Panc1 (cell line): ENCODE measurements at regions not wholly inside any gene's neighbourhood (a gene's known extent, or its start where the extent isn't known, plus 50 kb on each side); places are given as distances from the start of the nearest gene placed in this dataset.

Experiments
- ATAC-seq: fragments of 200-7000 bp; cut with Tn5 transposase; 2 replicates; pipeline ENCODE4 v1.9.1; 2020; ENCODE audit warnings: mild to moderate bottlenecking, moderate library complexity
- BruUV-seq: library from RNA; stranded (reverse); fragments of 400-500 nt; replicated peaks from 2 replicates; lab custom pipeline; 2021; lab: Mats Ljungman, UMichigan
- CTCF ChIA-PET: fragments of 300-600 bp; sonication (Branson Sonifier 250); formaldehyde crosslinking; loops from one replicate; lab custom pipeline; 2022; ENCODE audit warnings: antibody characterized with exemption; lab: Charles Lee
- POLR2A ChIA-PET: fragments of 300-600 bp; sonication (Branson Sonifier 250); formaldehyde crosslinking; loops from one replicate; lab custom pipeline; 2022; ENCODE audit warnings: antibody characterized with exemption; lab: Charles Lee
- DNase-seq: peaks from one replicate; pipeline ENCODE4 v3.0.0-alpha.2; 2010; ENCODE audit warnings: low read depth, low spot score
- H3K27ac ChIP-seq: 2 replicates; pipeline ENCODE4 v1.5.1; 2011; ENCODE audit warnings: mild to moderate bottlenecking, low read length, inconsistent platforms
- H3K27me3 ChIP-seq: fragments of 200-500 bp; sonication (Bioruptor generic); 2 replicates; pipeline ENCODE4 v1.6.0; 2014; ENCODE audit warnings: low read length, inconsistent platforms; ENCODE audit not compliant: control insufficient read depth, insufficient read depth
- H3K36me3 ChIP-seq: fragments of 200-500 bp; sonication (Bioruptor generic); 2 replicates; pipeline ENCODE4 v1.5.1; 2014; ENCODE audit warnings: inconsistent platforms, mild to moderate bottlenecking, low read length, moderate library complexity; ENCODE audit not compliant: control insufficient read depth, insufficient read depth
- H3K4me1 ChIP-seq: 2 replicates; pipeline ENCODE4 v1.5.1; 2011; ENCODE audit warnings: inconsistent platforms, mild to moderate bottlenecking, low read length, moderate library complexity; ENCODE audit not compliant: control insufficient read depth, insufficient read depth
- H3K4me3 ChIP-seq, 2 experiments: 2 replicates each; pipeline ENCODE4 v1.5.1; 2011 to 2012; ENCODE audit warnings: low read depth in 2 of 2, low read length in 2 of 2, mild to moderate bottlenecking in 2 of 2, inconsistent platforms in 1 of 2, moderate library complexity in 1 of 2
- H3K9me3 ChIP-seq: fragments of 200-500 bp; sonication (Bioruptor generic); 2 replicates; pipeline ENCODE4 v1.5.1; 2014; ENCODE audit warnings: low read depth, mild to moderate bottlenecking, inconsistent platforms, low read length, moderate library complexity; ENCODE audit not compliant: control insufficient read depth, insufficient read depth
- CTCF ChIP-seq: fragments of 450-650 bp; IDR thresholded peaks from 2 replicates; pipeline ENCODE4 v1.5.1; 2017; ENCODE audit warnings: mild to moderate bottlenecking
- POLR2AphosphoS5 ChIP-seq: IDR thresholded peaks from 2 replicates; pipeline ENCODE4 v1.6.1; 2012; ENCODE audit warnings: mild to moderate bottlenecking, low read depth, low read length, moderate library complexity
- SIN3A ChIP-seq: IDR thresholded peaks from 2 replicates; pipeline ENCODE4 v1.6.1; 2012; ENCODE audit warnings: low read depth, mild to moderate bottlenecking, low read length, moderate library complexity, borderline replicate concordance; ENCODE audit not compliant: insufficient read depth
- TCF7L2 ChIP-seq: IDR thresholded peaks from 2 replicates; pipeline ENCODE4 v1.6.1; 2011; ENCODE audit warnings: mild to moderate bottlenecking, low read depth, low read length, inconsistent platforms
- in situ Hi-C: cut with HindIII; loops from 2 replicates; pipeline ENCODE4 v1.10.0; 2016; ENCODE audit warnings: low sequenced_read_pairs, low pct_unique_long_range_greater_than_20kb
- intact Hi-C: fragments of 100-400 bp; cut with micrococcal nuclease; formaldehyde crosslinking; loops from one replicate; pipeline ENCODE4 v1.10.0; 2022; ENCODE audit not compliant: unreplicated experiment
- TF ChIP-seq, protein P1 (sequence below), 2 experiments: IDR thresholded peaks; 2 replicates each; pipeline ENCODE4 v1.6.1; 2011 to 2012; ENCODE audit warnings: low read depth in 2 of 2, control low read depth in 1 of 2, low read length in 1 of 2, mild to moderate bottlenecking in 1 of 2, moderate library complexity in 1 of 2; ENCODE audit not compliant: insufficient read depth in 1 of 2

DNA sequence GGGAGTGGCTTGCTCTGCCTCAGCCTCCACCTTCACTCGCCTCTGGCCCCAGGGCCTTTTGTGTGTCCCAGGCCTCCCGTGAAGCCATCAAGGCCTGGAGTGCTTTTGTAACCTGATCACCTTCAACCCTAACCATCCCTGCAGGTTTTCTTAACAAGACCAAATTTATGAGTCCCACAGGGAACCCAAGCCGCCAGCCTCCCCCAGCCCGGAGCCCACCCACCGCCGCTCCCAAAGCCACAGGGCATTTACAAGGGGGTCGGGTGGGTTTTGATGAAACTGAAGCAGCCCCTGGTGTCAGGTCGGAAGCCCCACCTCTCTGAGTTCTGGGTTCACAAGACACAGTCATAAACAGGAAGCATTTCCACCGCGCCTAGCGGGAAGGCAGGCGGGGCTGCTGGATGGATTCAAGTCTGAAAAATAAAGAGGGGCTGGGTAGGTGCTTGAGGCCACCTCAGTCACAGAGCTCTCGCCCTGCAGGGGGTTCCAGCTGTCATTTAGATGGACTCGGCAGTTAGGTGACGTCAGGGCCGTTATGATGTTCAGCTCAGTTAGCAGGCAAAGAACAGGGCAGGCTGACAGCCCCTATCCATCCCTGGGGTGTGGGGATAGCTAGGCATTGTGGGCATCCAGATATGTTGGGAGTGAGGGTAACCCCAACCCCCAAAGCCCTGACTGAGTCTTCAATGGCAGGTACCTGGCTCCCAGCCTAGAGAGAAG lies 128.5 kb downstream of the BCOR start:
- Histone ChIP-seq H3K36me3 (no peaks in the 10 kb centered on the region), H3K9me3 (no peaks in the 10 kb centered on the region), H3K27ac (no peak overlapping the region), H3K27me3 (no peaks in the 10 kb centered on the region), H3K4me3 (no peak overlapping the region), H3K4me1 (no peaks in the 10 kb centered on the region)
- intact Hi-C loops: no loop called here
- DNase-seq (no peak), ATAC-seq (no peak)
- BruUV-seq: no TSS peak
- POLR2A ChIA-PET: no interaction called here
- TF ChIP-seq TCF7L2: no peak
- TF ChIP-seq CTCF: no peak
- TF ChIP-seq POLR2AphosphoS5: no peak
- TF ChIP-seq, protein P1, sequence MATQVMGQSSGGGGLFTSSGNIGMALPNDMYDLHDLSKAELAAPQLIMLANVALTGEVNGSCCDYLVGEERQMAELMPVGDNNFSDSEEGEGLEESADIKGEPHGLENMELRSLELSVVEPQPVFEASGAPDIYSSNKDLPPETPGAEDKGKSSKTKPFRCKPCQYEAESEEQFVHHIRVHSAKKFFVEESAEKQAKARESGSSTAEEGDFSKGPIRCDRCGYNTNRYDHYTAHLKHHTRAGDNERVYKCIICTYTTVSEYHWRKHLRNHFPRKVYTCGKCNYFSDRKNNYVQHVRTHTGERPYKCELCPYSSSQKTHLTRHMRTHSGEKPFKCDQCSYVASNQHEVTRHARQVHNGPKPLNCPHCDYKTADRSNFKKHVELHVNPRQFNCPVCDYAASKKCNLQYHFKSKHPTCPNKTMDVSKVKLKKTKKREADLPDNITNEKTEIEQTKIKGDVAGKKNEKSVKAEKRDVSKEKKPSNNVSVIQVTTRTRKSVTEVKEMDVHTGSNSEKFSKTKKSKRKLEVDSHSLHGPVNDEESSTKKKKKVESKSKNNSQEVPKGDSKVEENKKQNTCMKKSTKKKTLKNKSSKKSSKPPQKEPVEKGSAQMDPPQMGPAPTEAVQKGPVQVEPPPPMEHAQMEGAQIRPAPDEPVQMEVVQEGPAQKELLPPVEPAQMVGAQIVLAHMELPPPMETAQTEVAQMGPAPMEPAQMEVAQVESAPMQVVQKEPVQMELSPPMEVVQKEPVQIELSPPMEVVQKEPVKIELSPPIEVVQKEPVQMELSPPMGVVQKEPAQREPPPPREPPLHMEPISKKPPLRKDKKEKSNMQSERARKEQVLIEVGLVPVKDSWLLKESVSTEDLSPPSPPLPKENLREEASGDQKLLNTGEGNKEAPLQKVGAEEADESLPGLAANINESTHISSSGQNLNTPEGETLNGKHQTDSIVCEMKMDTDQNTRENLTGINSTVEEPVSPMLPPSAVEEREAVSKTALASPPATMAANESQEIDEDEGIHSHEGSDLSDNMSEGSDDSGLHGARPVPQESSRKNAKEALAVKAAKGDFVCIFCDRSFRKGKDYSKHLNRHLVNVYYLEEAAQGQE (IDR thresholded peaks at IDR 0.05; ENCODE audit: insufficient read depth in 1 of 2, low read depth in 2 of 2, low read length in 1 of 2): no peak
- no peak for TF ChIP-seq SIN3A
- CTCF ChIA-PET: no interaction called here
- in situ Hi-C loops: no loop called here

DNA sequence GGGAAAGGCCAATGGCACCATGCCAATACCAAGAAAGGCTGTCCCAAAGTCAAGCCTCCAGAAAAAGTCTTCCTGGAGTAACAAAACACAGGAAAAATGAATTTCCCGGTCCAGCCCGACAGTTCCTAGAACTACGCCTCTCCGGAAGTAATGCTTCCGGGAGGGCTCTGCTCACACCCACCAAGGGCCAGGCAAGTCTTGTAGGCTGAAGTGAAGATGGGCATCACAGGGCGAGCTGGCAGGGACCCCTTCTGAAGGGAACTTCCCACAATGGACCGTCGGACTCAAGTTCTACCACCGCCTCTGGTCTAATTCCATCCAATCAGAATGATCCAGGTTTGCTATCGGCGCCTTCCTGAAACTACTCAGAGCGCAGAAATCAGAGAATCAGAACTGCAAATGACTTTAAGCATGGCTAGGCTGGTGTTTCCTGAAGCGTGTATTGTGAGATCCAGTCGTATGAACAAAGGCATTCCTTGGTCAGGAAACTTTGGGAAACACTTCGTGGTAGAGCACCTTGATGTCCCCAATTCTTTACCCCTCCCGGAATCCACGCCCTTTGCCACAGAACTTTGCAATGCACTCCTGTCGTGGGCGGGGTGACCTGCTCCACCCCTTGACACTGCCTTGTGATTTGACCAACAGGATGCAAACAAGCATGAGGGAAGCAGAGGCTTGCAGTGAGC lies 127.8 kb downstream of the BCOR start:
- Histone ChIP-seq H3K36me3 (no peaks in the 10 kb centered on the region), H3K4me1 (no peaks in the 10 kb centered on the region), H3K27me3 (no peaks in the 10 kb centered on the region), H3K4me3 (no peak overlapping the region), H3K27ac (no peak overlapping the region), H3K9me3 (no peaks in the 10 kb centered on the region)
- TF ChIP-seq POLR2AphosphoS5: no peak
- TF ChIP-seq TCF7L2: no peak
- TF ChIP-seq, protein P1 (IDR thresholded peaks at IDR 0.05; ENCODE audit: insufficient read depth in 1 of 2, low read depth in 2 of 2, low read length in 1 of 2): no peak
- no peak for TF ChIP-seq SIN3A
- TF ChIP-seq CTCF: no peak
- POLR2A ChIA-PET: no interaction called here
- in situ Hi-C loops: no loop called here
- no TSS peak for BruUV-seq
- ATAC-seq: no peak
- intact Hi-C loops: no loop called here
- CTCF ChIA-PET: no interaction called here
- no peak for DNase-seq
